Activated CD4-positive, alpha-beta T cell treated with anti-CD3 and anti-CD28 coated beads, Interleukin-2, Interleukin-4, amounts not matched to agents 100 ng/mL and 50 ng/mL, durations not matched to agents 16 hours and 8 hours (primary cell): ENCODE measurements at regions not wholly inside any gene's neighbourhood (a gene's known extent, or its start where the extent isn't known, plus 50 kb on each side); places are given as distances from the start of the nearest gene placed in this dataset.
A peak's percentile ranks its signal among the peaks of the same experiment; 100 is the strongest.

Source experiments
- DNase-seq: peaks from one replicate; pipeline ENCODE4 v3.0.0-alpha.2; 2020; ENCODE audit warnings: low spot score

- DNase-seq: no peak
Measured at GRCh38 chr4:35052546-35052945, 1191.8 kb downstream of the ARAP2 start.

DNA sequence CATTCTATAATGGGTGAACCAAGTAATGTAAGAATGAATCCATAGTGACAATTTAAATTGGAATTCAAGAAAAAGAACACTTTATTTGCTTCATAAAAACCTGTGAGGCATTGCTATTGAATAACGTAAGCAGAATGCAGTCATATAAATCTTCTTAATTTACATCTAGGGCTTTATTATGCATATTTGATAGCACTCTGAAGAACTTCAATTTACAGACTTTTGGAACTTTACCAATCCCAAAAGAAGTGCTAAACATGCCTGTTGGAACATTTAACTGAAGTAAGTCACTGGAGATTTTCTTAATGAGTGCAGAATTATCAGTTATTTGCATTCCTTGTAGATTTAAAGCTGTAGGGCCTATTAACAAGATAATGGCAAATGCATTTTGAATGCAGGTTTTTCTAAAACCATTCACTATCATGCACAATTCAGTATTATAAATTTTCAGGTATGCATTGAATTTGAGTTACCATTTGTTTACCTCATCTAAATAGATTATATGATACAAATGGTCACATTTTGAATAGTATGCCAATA, 1181.2 kb downstream of the ARAP2 start:
- DNase-seq: no peak

- DNase-seq: no peak
Measured at GRCh38 chr4:35066406-35066805, 1177.9 kb downstream of the ARAP2 start.

DNA sequence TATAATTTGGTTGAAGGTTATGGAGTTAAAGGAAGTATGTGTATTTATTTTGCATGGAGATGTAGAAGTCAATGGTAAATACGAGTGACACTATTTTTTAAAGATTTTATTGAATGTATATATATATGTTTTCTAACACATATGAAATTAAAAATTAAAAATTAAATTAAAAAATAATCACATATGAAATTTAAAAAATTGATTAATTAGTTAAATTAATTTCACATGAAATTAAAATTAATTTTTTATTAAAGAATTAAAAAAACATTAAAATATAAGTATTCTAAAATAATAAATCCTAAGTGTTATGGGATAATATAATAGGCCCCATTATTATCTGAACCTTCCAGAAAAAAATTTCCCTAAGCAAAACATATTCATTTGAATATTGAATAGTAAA, 1163.5 kb downstream of the ARAP2 start:
- no peak for DNase-seq

- DNase-seq: no peak
Measured at GRCh38 chr4:35087218-35087617, 1157.1 kb downstream of the ARAP2 start.

- DNase-seq: no peak
Measured at GRCh38 chr4:35100932-35101331, 1143.4 kb downstream of the ARAP2 start.

- DNase-seq: no peak
Measured at GRCh38 chr4:35102066-35102465, 1142.2 kb downstream of the ARAP2 start.

- DNase-seq: no peak
Measured at GRCh38 chr4:35105486-35105885, 1138.8 kb downstream of the ARAP2 start.

DNA sequence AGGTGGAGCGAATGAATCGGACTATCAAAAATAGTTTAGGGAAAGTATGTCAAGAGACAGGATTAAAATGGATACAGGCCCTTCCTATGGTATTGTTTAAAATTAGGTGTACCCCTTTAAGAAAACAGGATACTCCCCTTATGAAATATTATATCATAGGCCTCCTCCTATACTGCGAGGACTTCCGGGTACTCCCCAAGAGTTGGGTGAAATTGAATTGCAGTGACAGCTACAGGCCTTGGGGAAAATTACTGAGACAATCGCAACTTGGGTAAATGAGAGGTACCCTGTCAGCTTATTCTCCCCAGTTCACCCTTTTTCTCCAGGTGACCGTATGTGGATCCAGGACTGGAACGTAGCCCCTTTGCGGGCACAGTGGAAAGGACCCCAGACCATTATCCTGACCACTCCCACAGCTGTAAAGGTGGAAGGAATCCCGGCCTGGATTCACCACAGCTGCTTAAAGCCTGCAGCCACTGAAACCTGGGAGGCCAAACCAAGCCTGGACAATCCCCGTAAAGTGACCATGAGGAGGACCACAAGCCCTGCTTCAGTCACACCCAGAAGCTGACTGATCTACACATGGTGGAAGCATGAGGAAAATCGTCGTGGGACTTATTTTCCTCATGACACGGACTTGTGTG, 1138.1 kb downstream of the ARAP2 start:
- DNase-seq: no peak

DNA sequence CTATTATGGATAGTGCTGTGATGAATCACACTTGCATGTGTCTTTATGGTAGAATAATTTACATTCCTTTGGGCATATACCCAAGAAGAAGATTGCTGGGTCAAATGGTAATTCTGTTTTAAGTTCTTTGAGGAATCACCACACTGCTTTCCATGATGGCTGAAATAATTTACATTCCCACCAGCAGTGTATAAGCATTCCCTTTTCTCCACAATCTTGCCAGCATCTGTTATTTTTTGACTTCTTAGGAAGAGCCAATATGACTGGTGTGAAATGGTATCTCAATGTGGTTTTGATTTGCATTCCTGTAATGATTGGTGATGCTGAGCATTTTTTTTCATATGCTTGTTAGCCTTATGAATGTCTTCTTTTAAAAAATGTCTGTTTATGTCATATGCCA, 1120.2 kb downstream of the ARAP2 start:
- DNase-seq: no peak

- no peak for DNase-seq
Measured at GRCh38 chr4:35125995-35126712, 1118.2 kb downstream of the ARAP2 start.

DNA sequence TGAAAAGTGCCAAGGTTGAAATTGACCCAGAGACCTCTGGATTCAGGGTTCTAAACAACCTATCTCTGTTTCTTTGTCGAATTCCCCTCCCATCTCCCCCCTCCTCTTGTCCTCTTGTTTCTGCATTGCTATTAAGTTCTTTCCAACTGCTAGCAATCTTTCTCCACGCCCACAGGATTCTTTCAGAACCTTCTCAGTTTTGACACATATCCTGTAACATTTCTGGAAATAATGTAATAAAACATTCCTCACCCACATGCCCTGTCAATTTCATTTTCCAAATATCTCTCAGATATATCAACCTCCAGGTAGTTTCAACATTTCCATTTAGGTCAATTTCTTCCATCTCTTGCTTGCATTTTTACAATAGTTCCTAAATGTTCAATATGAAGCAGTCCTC, 1105.9 kb downstream of the ARAP2 start:
- DNase-seq: no peak

DNA sequence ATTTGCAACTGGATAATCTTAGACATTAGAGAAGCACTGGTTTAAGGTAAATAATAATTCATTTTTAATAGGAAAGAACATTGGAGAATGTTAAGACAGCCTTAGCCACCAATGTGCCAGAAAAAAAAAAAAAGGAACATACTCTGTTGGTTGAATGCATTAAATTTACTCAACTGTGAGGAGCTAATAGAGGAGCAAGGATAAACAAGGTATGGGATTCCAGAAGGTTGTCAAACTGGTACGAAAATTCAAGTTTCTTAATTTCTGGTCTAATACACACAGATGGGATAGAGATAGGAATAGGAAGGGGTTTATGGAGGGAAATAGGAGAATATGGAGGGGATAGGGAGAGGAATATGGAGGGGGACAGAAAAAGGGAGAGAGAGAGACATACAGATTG, 1096.6 kb downstream of the ARAP2 start:
- DNase-seq: no peak

GRCh38 chr4:35151816-35152572, 1092.3 kb downstream of the ARAP2 start:
- DNase-seq: peak; percentile 3

GRCh38 chr4:35163168-35163567, 1081.1 kb downstream of the ARAP2 start:
- DNase-seq: no peak

- DNase-seq: no peak
Measured at GRCh38 chr4:35164063-35164462, 1080.3 kb downstream of the ARAP2 start.

GRCh38 chr4:35166466-35166865, 1077.8 kb downstream of the ARAP2 start:
- no peak for DNase-seq

DNA sequence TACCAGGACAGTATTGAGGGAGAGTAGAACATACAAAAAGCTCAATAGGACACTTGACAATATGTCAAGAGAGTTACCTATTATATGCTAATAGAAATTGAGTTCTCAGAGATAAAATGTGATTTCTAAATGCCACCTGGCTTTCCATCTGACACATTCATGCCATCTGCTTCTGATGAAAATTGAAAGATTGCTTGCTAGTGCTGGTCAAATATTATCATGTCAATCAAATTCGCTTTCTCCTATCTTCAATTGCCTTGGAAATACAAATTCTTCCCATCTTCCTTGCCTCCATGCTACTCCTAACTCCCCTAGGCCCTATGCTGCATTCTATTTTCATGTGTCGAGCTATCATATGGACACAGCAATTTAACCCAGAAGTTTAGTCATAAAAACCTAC, 1076.9 kb downstream of the ARAP2 start:
- DNase-seq: no peak

DNA sequence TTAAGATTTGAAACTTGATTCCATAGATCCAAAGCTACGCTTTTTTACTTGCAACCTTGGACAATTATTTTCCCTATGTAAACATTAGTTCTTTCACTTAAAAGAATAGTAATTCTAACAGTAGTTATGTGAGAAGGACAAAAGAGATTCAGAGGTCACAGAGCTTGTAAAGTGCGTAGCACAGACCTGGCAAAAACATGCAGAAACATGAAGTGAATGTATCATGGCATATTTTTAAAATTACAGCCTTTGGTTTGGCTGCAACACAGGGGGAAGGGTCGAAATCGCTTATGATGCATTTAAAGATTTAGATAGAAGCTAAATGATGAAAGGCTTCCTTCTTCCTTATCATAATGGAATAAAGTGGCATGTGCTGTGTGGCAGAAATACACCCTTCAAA, 1068.8 kb downstream of the ARAP2 start:
- no peak for DNase-seq

DNA sequence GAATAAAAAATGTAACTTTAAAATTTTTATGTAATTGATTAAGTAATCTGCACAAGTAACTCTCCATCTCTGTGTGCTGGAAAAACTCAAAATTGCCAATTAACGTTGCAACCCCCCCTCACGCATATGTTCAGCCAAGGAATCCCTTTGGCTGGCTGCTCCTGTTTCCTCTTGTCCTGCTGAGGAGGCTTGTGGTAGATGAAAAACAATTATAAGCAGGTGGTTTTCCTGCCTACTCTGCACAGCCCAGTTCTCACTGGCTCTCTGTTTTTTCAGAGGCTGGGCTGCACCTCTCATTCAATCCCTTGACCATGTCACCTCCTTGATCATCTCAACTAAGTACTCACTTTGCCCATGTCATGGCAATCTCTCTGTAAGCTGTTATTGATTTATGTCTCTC, 1068.4 kb downstream of the ARAP2 start:
- DNase-seq: no peak

DNA sequence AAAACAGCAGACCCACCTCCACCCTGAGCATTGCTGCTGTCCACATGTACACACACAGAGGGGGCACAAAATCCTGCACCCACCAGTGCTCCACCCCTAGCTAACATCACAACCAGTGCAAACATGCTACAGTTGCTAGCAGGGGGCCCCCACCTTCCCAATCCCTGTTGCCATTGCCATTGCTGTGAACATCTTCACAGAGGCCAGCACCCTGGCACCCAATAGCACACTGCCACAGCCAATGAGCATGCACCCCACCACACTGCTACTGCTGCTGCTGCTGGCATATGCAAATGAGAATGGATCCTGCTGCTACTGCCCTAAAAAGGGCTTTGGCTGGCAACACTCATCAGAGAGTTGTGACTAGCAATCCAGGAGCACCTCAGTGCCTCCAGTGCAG, 1061.9 kb downstream of the ARAP2 start:
- no peak for DNase-seq

- DNase-seq: no peak
Measured at GRCh38 chr4:35189988-35190613, 1054.2 kb downstream of the ARAP2 start.

DNA sequence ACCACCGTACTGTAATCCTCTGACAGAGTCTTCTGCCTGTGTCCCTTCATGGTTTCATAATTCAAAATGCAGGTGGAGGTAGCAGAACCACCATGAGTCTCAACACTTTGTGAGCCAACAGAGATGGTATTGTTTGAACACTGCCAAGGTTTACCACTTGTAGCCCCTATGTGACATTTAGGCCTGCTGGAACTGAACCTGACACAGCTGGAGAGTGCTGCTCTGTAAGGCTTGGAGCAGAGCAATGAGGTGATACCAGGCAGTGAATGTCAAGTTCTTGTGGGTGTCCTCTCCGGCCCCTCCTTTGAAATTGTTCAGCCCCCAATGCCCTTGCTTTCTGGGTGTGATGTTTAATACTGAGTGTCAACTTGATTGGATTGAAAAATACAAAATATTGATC, 1042.9 kb downstream of the ARAP2 start:
- no peak for DNase-seq
